BE2C (cell line): ENCODE measurements at regions not wholly inside any gene's neighbourhood (a gene's known extent, or its start where the extent isn't known, plus 50 kb on each side); places are given as distances from the start of the nearest gene placed in this dataset.
"Not testable (repeated sequence)": the region's sequence is repeated elsewhere in the genome, so short reads cannot be mapped to it uniquely, and the experiment has no call there.

Experiments used
- DNase-seq: peaks from one replicate; pipeline ENCODE4 v3.0.0-alpha.2; 2020
- H3K27me3 ChIP-seq: fragments of 250-450 bp; sonication (Bioruptor Pico); 2 replicates; pipeline ENCODE4 v1.5.1; 2020; ENCODE audit warnings: mild to moderate bottlenecking
- H3K36me3 ChIP-seq: fragments of 250-450 bp; sonication (Bioruptor Pico); 2 replicates; pipeline ENCODE4 v1.5.1; 2020; ENCODE audit warnings: mild to moderate bottlenecking
- H3K4me1 ChIP-seq: fragments of 250-450 bp; sonication (Bioruptor Pico); 2 replicates; pipeline ENCODE4 v1.5.1; 2020
- H3K4me3 ChIP-seq: 2 replicates; pipeline ENCODE4 v1.5.1; 2011; ENCODE audit warnings: low read depth, low read length
- H3K9me3 ChIP-seq: fragments of 250-450 bp; sonication (Bioruptor Pico); 2 replicates; pipeline ENCODE4 v1.5.1; 2020
- TF ChIP-seq, protein P1 (sequence below): IDR thresholded peaks from 2 replicates; pipeline ENCODE4 v1.5.1; 2012; ENCODE audit warnings: mild to moderate bottlenecking, low read depth, low read length

DNA sequence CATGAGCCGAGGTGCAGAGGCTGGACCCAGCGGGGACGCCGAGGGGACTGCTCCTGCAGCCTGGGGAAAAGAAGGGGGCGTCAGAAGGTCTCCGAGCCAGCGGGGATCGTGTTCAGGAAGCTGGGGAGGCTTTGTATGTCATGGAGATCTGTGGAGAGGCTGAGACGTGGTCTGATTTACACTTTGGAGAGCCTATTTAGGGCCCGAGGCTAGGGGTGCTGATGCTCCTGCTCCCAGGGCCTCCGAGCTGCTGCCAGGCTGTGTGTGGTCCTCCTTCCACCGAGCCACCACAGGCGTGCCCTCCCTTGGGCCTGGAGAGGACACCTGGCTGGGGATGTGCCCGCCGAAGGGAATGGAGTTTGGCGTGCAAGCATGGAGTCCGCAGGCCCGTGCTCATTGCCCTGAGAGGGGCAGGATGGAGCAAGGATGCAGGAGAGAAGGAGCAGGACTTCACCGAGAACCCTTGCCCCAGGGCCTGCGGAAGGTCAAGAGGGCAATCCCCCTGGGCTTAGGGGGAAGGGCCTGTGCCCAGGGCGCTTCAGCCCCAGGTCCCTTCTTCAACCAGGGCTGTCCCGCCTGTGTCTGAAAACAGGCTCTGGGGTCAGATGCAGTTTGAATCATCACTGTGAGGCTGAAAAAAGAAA is 252.5 kb downstream of the VAPA start:
- Histone ChIP-seq H3K4me3 (no peak overlapping the region), H3K9me3 (no peaks in the 10 kb centered on the region), H3K4me1 (no peaks in the 10 kb centered on the region), H3K36me3 (no peaks in the 10 kb centered on the region), H3K27me3 (no peaks in the 10 kb centered on the region)
- no peak for DNase-seq
- TF ChIP-seq, protein P1, sequence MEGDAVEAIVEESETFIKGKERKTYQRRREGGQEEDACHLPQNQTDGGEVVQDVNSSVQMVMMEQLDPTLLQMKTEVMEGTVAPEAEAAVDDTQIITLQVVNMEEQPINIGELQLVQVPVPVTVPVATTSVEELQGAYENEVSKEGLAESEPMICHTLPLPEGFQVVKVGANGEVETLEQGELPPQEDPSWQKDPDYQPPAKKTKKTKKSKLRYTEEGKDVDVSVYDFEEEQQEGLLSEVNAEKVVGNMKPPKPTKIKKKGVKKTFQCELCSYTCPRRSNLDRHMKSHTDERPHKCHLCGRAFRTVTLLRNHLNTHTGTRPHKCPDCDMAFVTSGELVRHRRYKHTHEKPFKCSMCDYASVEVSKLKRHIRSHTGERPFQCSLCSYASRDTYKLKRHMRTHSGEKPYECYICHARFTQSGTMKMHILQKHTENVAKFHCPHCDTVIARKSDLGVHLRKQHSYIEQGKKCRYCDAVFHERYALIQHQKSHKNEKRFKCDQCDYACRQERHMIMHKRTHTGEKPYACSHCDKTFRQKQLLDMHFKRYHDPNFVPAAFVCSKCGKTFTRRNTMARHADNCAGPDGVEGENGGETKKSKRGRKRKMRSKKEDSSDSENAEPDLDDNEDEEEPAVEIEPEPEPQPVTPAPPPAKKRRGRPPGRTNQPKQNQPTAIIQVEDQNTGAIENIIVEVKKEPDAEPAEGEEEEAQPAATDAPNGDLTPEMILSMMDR, result no peak

DNA sequence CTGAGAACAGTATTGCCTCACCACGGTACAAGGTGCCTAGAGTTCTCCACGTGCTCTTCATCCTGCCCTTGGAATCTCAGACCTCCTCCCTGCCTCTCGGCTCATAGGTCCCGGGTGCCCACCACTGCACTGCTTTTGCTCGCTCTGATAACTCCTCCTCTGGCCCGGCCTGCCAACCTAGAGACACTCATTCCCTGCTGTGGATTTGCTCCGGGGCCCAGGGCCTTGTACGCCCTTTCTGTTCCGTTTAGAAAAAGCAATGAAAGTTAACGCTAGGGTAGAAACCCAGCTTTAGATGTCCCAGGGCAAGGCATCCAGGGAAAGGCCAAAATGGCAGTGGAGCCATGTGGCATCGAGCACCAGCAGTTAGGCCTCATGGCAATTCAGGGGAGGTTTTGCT is 253.9 kb downstream of the VAPA start:
- DNase-seq, result no peak
- TF ChIP-seq, protein P1, result no peak
- no peaks in the 10 kb centered on the region for H3K4me1 ChIP-seq
- H3K36me3 ChIP-seq, result no peaks in the 10 kb centered on the region
- H3K27me3 ChIP-seq, result no peaks in the 10 kb centered on the region
- no peak overlapping the region for H3K4me3 ChIP-seq
- no peaks in the 10 kb centered on the region for H3K9me3 ChIP-seq

GRCh38 chr18:10168477-10168876 is 254.7 kb downstream of the VAPA start:
- DNase-seq, result no peak
- no peaks in the 10 kb centered on the region for H3K27me3 ChIP-seq
- TF ChIP-seq, protein P1, result no peak
- H3K4me1 ChIP-seq, result no peaks in the 10 kb centered on the region
- H3K4me3 ChIP-seq, result no peak overlapping the region
- no peaks in the 10 kb centered on the region for H3K36me3 ChIP-seq
- no peaks in the 10 kb centered on the region for H3K9me3 ChIP-seq

DNA sequence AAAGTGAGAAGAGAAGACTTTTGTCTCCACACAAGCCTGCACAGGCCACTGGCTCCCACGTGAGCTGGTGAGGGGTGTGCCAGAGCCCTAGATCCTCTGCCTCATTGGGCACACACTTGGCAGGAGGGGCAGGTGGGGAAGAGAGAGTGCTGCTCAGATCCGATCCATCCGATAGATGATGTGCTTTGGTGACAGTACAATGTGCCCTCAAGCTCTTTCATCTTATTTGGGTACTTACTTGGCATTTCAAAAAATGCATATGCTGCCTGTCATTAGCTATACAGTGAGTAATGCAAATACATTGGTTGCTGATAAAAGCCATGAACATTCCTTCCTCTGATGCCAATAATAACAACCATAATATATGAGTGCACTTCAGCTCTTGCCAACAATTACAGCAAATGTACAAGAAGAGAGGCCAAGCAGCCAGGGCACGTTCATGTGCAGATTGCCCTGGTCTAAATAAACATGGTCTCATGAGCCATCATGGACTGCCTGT is 255.3 kb downstream of the VAPA start:
- TF ChIP-seq, protein P1, result no peak
- Histone ChIP-seq H3K27me3 (no peaks in the 10 kb centered on the region), H3K4me3 (no peak overlapping the region), H3K4me1 (no peaks in the 10 kb centered on the region), H3K36me3 (no peaks in the 10 kb centered on the region), H3K9me3 (no peaks in the 10 kb centered on the region)
- no peak for DNase-seq

DNA sequence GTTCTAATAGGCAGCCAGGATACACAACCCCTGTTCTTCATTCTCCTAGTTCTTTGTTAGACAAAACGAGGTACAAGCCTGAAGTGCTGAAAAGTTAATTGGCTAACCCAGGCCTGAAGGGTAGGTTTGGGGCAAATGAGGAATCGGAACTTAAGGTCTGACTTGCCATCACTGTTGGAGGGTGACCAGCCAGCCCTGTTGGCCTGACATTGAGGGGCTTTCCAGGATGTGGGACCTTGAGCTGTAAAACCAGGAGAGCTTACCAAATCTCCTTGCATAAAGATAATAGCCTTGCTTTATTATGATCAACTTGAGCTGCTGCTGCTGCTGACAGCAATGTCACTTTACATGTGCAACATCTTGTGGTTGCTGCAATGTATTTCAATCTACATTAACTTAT is 256.0 kb downstream of the VAPA start:
- TF ChIP-seq, protein P1, result no peak
- Histone ChIP-seq H3K4me3 (no peak overlapping the region), H3K27me3 (no peaks in the 10 kb centered on the region), H3K36me3 (no peaks in the 10 kb centered on the region), H3K4me1 (no peaks in the 10 kb centered on the region), H3K9me3 (no peaks in the 10 kb centered on the region)
- no peak for DNase-seq

DNA sequence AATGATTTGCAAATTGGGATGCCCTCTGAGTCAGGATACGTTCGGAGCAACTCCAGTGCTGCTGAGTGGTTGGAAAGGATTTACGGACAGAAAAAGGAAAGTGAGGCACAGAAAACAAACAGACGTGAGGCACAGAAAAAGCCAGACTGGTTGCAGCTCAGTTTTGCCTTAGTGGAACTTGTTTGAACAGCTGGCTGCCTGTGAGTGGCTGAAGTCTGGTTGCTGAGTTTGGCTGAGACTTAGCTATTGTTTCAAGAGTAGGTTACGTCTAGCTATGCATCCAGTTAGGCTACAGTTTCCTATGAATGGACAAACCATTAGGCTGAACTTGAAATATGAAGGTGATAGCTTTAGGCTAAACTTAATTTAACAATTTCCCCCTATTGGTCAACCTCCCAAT is 256.6 kb downstream of the VAPA start:
- Histone ChIP-seq H3K9me3 (no peaks in the 10 kb centered on the region), H3K27me3 (no peaks in the 10 kb centered on the region), H3K4me3 (no peak overlapping the region), H3K36me3 (no peaks in the 10 kb centered on the region), H3K4me1 (no peaks in the 10 kb centered on the region)
- TF ChIP-seq, protein P1, result no peak
- DNase-seq, result no peak

DNA sequence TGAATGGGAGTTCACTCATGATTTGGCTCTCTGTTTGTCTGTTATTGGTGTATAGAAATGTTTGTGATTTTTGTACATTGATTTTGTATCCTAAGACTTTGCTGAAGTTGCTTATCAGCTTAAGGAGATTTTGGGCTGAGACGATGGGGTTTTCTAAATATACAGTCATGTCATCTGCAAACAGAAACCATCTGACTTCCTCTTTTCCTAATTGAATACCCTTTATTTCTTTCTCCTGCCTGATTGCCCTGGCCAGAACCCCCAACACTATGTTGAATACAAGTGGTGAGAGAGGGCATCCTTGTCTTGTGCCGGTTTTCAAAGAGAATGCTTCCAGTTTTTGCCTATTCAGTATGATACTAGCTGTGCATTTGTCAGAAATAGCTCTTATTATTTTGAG is 261.5 kb downstream of the VAPA start:
- not testable (repeated sequence) for H3K36me3 ChIP-seq, H3K4me3 ChIP-seq, H3K9me3 ChIP-seq, H3K4me1 ChIP-seq, H3K27me3 ChIP-seq, DNase-seq

DNA sequence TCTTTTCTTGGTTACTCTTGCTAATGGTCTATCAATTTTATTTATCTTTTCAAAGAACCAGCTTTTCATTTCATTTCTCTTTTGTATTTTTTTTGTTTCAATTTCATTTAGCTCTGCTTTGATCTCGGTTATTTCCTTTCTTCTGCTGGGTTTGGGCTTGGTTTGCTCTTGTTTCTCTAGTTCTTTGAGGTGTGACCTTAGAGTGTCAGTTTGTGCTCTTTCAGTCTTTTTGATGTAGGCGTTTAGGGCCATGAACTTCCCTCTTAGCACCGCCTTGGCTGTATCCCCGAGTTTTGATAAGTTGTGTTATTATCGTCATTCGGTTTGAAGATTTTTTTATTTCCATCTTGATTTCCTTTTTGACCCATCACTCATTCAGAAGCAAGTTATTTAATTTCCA is 265.5 kb downstream of the VAPA start:
- H3K36me3 ChIP-seq, H3K27me3 ChIP-seq, H3K4me3 ChIP-seq, H3K4me1 ChIP-seq, H3K9me3 ChIP-seq, DNase-seq: not testable (repeated sequence)
